ENCODE measurements at regions not wholly inside any gene's neighbourhood (a gene's known extent, or its start where the extent isn't known, plus 50 kb on each side); places are given as distances from the start of the nearest gene placed in this dataset.

DNA sequence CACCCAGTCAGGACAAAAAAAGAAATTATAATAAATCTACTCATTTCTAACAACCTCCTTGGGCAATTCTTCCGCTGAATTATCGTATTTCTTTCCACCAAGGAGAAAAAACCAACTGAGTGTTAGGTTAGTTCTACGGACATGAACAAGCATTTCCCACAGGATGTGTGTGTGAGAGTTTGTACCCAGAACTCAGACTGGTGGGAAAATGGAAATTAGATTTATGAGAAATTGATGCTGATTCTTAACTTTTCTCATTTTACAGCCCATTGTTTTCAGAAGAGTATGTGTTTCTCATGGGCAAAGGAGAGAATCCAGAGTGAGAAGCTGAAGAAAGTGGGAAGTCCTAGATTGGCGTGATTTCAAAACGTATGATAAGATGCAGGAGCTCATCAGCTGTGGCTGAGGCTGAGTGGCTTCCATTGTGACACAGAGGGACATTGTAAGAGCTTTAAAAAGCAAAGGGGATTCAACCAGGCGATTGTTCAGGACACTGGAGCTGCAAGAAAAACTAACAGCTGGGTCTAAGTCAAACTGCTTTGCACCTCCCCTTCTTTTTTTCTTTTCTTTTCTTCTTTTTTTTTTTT is 184.7 kb upstream of the ARGLU1 start:
- BruUV-seq (replicated peaks): no TSS peak
- Histone ChIP-seq H3K27ac (ENCODE audit: low read depth, low read length, poor library complexity, severe bottlenecking) (no peak overlapping the region), H3K4me1 (ENCODE audit: insufficient read depth, low read length, poor library complexity, severe bottlenecking) (no peaks in the 10 kb centered on the region), H3K9me3 (ENCODE audit: low read depth, low read length, poor library complexity, severe bottlenecking) (no peaks in the 10 kb centered on the region), H3K36me3 (ENCODE audit: insufficient read depth, low read length, poor library complexity, severe bottlenecking) (no peaks in the 10 kb centered on the region), H3K27me3 (replicated peaks; ENCODE audit: insufficient read depth, low read depth, low read length, poor library complexity) (peaks cover 77% of the 10 kb centered on the region), H3K4me3 (ENCODE audit: low read depth, low read length, poor library complexity, severe bottlenecking) (no peak overlapping the region)
- TF ChIP-seq EZH2 (IDR thresholded peaks at IDR 0.05; ENCODE audit: borderline replicate concordance, low read depth, low read length, poor library complexity, severe bottlenecking) (no peak), CTCF (conservative IDR thresholded peaks at IDR 0.05; ENCODE audit: low read depth, low read length) (no peak)
- intact Hi-C loops (cut with micrococcal nuclease; ENCODE audit: unreplicated experiment): no loop called here
- DNase-seq (ENCODE audit: low spot score): no peak
- ChIA-PET CTCF (no interaction called here), POLR2A (ENCODE audit: low non-redundant PET) (no interaction called here)

- H3K4me1 ChIP-seq (ENCODE audit: insufficient read depth, low read length, poor library complexity, severe bottlenecking): no peaks in the 10 kb centered on the region
- CTCF ChIA-PET: no interaction called here
- POLR2A ChIA-PET (ENCODE audit: low non-redundant PET): interaction anchor here (0.7 kb wide), 1 partner anchor 402 kb away, joined by 3 read pairs; no protein-coding TSS in a partner anchor
- no peak for DNase-seq (ENCODE audit: low spot score)
- H3K36me3 ChIP-seq (ENCODE audit: insufficient read depth, low read length, poor library complexity, severe bottlenecking): no peaks in the 10 kb centered on the region
- peaks cover 49% of the 10 kb centered on the region for H3K27me3 ChIP-seq (replicated peaks; ENCODE audit: insufficient read depth, low read depth, low read length, poor library complexity)
- no TSS peak for BruUV-seq (replicated peaks)
- intact Hi-C loops (cut with micrococcal nuclease; ENCODE audit: unreplicated experiment): no loop called here
- no peak overlapping the region for H3K27ac ChIP-seq (ENCODE audit: low read depth, low read length, poor library complexity, severe bottlenecking)
- H3K4me3 ChIP-seq (ENCODE audit: low read depth, low read length, poor library complexity, severe bottlenecking): no peak overlapping the region
- TF ChIP-seq CTCF (conservative IDR thresholded peaks at IDR 0.05; ENCODE audit: low read depth, low read length): no peak
- TF ChIP-seq EZH2 (IDR thresholded peaks at IDR 0.05; ENCODE audit: borderline replicate concordance, low read depth, low read length, poor library complexity, severe bottlenecking): no peak
- H3K9me3 ChIP-seq (ENCODE audit: low read depth, low read length, poor library complexity, severe bottlenecking): no peaks in the 10 kb centered on the region
These were observed 180.8 kb upstream of the ARGLU1 start for GRCh38 chr13:106748785-106749184.

- no peaks in the 10 kb centered on the region for H3K36me3 ChIP-seq (ENCODE audit: insufficient read depth, low read length, poor library complexity, severe bottlenecking)
- H3K4me3 ChIP-seq (ENCODE audit: low read depth, low read length, poor library complexity, severe bottlenecking): no peak overlapping the region
- intact Hi-C loops (cut with micrococcal nuclease; ENCODE audit: unreplicated experiment): no loop called here
- no peak for DNase-seq (ENCODE audit: low spot score)
- ChIA-PET POLR2A (ENCODE audit: low non-redundant PET) (no interaction called here), CTCF (no interaction called here)
- no peaks in the 10 kb centered on the region for H3K4me1 ChIP-seq (ENCODE audit: insufficient read depth, low read length, poor library complexity, severe bottlenecking)
- H3K27ac ChIP-seq (ENCODE audit: low read depth, low read length, poor library complexity, severe bottlenecking): no peak overlapping the region
- TF ChIP-seq CTCF (conservative IDR thresholded peaks at IDR 0.05; ENCODE audit: low read depth, low read length): no peak
- TF ChIP-seq EZH2 (IDR thresholded peaks at IDR 0.05; ENCODE audit: borderline replicate concordance, low read depth, low read length, poor library complexity, severe bottlenecking): no peak
- BruUV-seq (replicated peaks): no TSS peak
- H3K27me3 ChIP-seq (replicated peaks; ENCODE audit: insufficient read depth, low read depth, low read length, poor library complexity): peaks cover 16% of the 10 kb centered on the region
- no peaks in the 10 kb centered on the region for H3K9me3 ChIP-seq (ENCODE audit: low read depth, low read length, poor library complexity, severe bottlenecking)
These were observed 176.6 kb upstream of the ARGLU1 start for GRCh38 chr13:106744516-106744915.

Data from A673 (cell line).